NCI-H748 (cell line): ENCODE measurements at regions not wholly inside any gene's neighbourhood (a gene's known extent, or its start where the extent isn't known, plus 50 kb on each side); places are given as distances from the start of the nearest gene placed in this dataset.

Experiments used
- DNase-seq: peaks from one replicate; lab custom pipeline; 2025; ENCODE audit not compliant: unreplicated experiment; lab: John Stamatoyannopoulos, UW

- DNase-seq: no peak
These were observed 124.6 kb upstream of the BCL2L14 start for GRCh38 chr12:11946161-11946560.

GRCh38 chr12:11947213-11947612 is 123.5 kb upstream of the BCL2L14 start:
- no peak for DNase-seq

- no peak for DNase-seq
These were observed 120.9 kb upstream of the BCL2L14 start for GRCh38 chr12:11949738-11950411.

GRCh38 chr12:11951209-11951608 is 119.5 kb upstream of the BCL2L14 start:
- no peak for DNase-seq

- no peak for DNase-seq
These were observed 117.2 kb upstream of the BCL2L14 start for GRCh38 chr12:11953523-11953922.

GRCh38 chr12:11954181-11954580 is 116.6 kb upstream of the BCL2L14 start:
- no peak for DNase-seq

- no peak for DNase-seq
These were observed 112.3 kb upstream of the BCL2L14 start for GRCh38 chr12:11958221-11959091.

GRCh38 chr12:11959117-11959823 is 111.5 kb upstream of the BCL2L14 start:
- no peak for DNase-seq

GRCh38 chr12:11960646-11961045 is 110.1 kb upstream of the BCL2L14 start:
- DNase-seq: no peak

- no peak for DNase-seq
These were observed 109.1 kb upstream of the BCL2L14 start for GRCh38 chr12:11961686-11962085.

GRCh38 chr12:11962860-11963259 is 107.9 kb upstream of the BCL2L14 start:
- DNase-seq: no peak

- DNase-seq: no peak
These were observed 106.8 kb upstream of the BCL2L14 start for GRCh38 chr12:11963841-11964471.

GRCh38 chr12:11965258-11965910 is 105.4 kb upstream of the BCL2L14 start:
- DNase-seq: no peak

- DNase-seq: no peak
These were observed 103.2 kb upstream of the BCL2L14 start for GRCh38 chr12:11967376-11968047.

GRCh38 chr12:11968048-11968383 is 102.7 kb upstream of the BCL2L14 start:
- DNase-seq: no peak

- no peak for DNase-seq
These were observed 102.2 kb upstream of the BCL2L14 start for GRCh38 chr12:11968516-11968915.

GRCh38 chr12:11969437-11970154 is 101.1 kb upstream of the BCL2L14 start:
- DNase-seq: no peak

GRCh38 chr12:11970155-11970520 is 100.6 kb upstream of the BCL2L14 start:
- DNase-seq: no peak

GRCh38 chr12:11973396-11973795 is 97.3 kb upstream of the BCL2L14 start:
- no peak for DNase-seq

GRCh38 chr12:11976005-11976404 is 94.7 kb upstream of the BCL2L14 start:
- no peak for DNase-seq
